ENCODE measurements at regions not wholly inside any gene's neighbourhood (a gene's known extent, or its start where the extent isn't known, plus 50 kb on each side); places are given as distances from the start of the nearest gene placed in this dataset.

DNA sequence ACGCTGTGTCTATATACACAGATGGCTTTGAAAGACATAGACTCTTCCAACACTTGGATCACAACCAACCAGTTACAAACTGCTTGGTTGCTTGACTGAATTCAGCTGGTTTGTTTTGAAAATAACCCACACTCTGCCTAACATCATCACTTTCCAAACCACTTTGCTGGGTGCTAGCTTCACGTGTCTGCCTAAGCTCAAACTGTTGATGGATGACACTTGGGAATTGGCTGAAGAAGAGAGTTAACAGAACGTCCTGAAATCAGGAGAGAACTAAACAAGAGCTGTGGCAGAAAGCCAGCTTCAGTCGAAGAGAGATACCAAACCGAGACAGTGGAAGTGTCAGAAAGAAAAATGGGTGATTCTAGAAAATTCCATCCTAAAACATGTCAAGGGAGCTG is 420.8 kb upstream of the AUTS2 start:
- TF ChIP-seq POLR2A (IDR thresholded peaks at IDR 0.05) (no peak), EP300 (IDR thresholded peaks at IDR 0.05) (no peak), CTCF (IDR thresholded peaks at IDR 0.05) (no peak)
